SK-N-SH (cell line): ENCODE measurements at regions not wholly inside any gene's neighbourhood (a gene's known extent, or its start where the extent isn't known, plus 50 kb on each side); places are given as distances from the start of the nearest gene placed in this dataset.

Experiments used
- CTCF ChIA-PET: fragments of 300-600, 350-600 bp; formaldehyde crosslinking; extraction: SDS; loops from one replicate; lab custom pipeline; 2021; lab: Yijun Ruan, JAX
- POLR2A ChIA-PET: fragments of 350-600 bp; sonication (Branson Sonifier 250); formaldehyde crosslinking; extraction: SDS; loops from one replicate; lab custom pipeline; 2020; ENCODE audit warnings: antibody characterized with exemption, inconsistent platforms; lab: Yijun Ruan, JAX
- DNase-seq: peaks from one replicate; pipeline ENCODE4 v3.0.0; 2012
- H2AFZ ChIP-seq: fragments of 200-600 bp; sonication (generic); 2 replicates; pipeline ENCODE4 v1.8.1; 2016; ENCODE audit warnings: antibody characterized with exemption, mild to moderate bottlenecking, low read depth
- H3F3A ChIP-seq: fragments of 200-600 bp; sonication (generic); replicated peaks from 2 replicates; pipeline ENCODE3; 2016; ENCODE audit warnings: antibody characterized with exemption, mild to moderate bottlenecking; ENCODE audit not compliant: insufficient read depth
- H3K27ac ChIP-seq, 2 experiments: fragments of 200-500 bp in 1 of 2; fragments of 200-600 bp in 1 of 2; sonication (Bioruptor generic) in 1 of 2; sonication (generic), shearing (Covaris generic) in 1 of 2; 2 replicates each; pipeline versions ENCODE4 v1.5.1 to v1.6.1; 2014 to 2016; ENCODE audit warnings: low read depth in 2 of 2, inconsistent platforms in 1 of 2, low read length in 1 of 2, mild to moderate bottlenecking in 1 of 2, mixed read lengths in 1 of 2
- H3K27me3 ChIP-seq: fragments of 200-600 bp; sonication (generic), shearing (Covaris generic); 2 replicates; pipeline ENCODE4 v1.6.1; 2016; ENCODE audit warnings: mixed run types; ENCODE audit not compliant: insufficient read depth
- H3K36me3 ChIP-seq, 2 experiments: fragments of 200-500 bp in 1 of 2; fragments of 200-600 bp in 1 of 2; sonication (Bioruptor generic) in 1 of 2; sonication (generic) in 1 of 2; replicated peaks in 1 of 2; 2 replicates each; pipeline versions ENCODE3 to v1.5.1; 2014 to 2016; ENCODE audit warnings: low read length in 1 of 2, mild to moderate bottlenecking in 1 of 2; ENCODE audit not compliant: insufficient read depth in 2 of 2, control insufficient read depth in 1 of 2
- H3K4me1 ChIP-seq, 2 experiments: fragments of 200-500 bp in 1 of 2; fragments of 200-600 bp in 1 of 2; sonication (Bioruptor generic) in 1 of 2; sonication (generic), shearing (Covaris generic) in 1 of 2; 2 replicates each; pipeline versions ENCODE4 v1.5.1 to v1.6.1; 2014 to 2016; ENCODE audit warnings: low read depth in 1 of 2, low read length in 1 of 2, mixed run types in 1 of 2; ENCODE audit not compliant: insufficient read depth in 2 of 2, control insufficient read depth in 1 of 2
- H3K4me2 ChIP-seq: fragments of 200-600 bp; sonication (generic), shearing (Covaris generic); 2 replicates; pipeline ENCODE4 v1.6.1; 2017; ENCODE audit warnings: mixed run types
- H3K4me3 ChIP-seq, 2 experiments: fragments of 200-500 bp in 1 of 2; fragments of 200-600 bp in 1 of 2; sonication (Bioruptor generic) in 1 of 2; sonication (generic), shearing (Covaris generic) in 1 of 2; 2 replicates each; pipeline versions ENCODE4 v1.5.1 to v1.8.1; 2014 to 2016; ENCODE audit warnings: low read depth in 2 of 2, inconsistent platforms in 1 of 2, low read length in 1 of 2, mild to moderate bottlenecking in 1 of 2, mixed read lengths in 1 of 2, moderate library complexity in 1 of 2
- H3K79me2 ChIP-seq: fragments of 200-600 bp; sonication (generic); 2 replicates; pipeline ENCODE4 v1.8.1; 2017; ENCODE audit warnings: mild to moderate bottlenecking; ENCODE audit not compliant: insufficient read depth
- H3K9ac ChIP-seq: fragments of 200-600 bp; sonication (generic); 2 replicates; pipeline ENCODE4 v1.6.1; 2017; ENCODE audit warnings: mixed run types
- H3K9me2 ChIP-seq: fragments of 200-600 bp; sonication (generic); 2 replicates; pipeline ENCODE4 v1.6.1; 2017; ENCODE audit warnings: mixed run types
- H3K9me3 ChIP-seq: fragments of 200-600 bp; sonication (generic); 2 replicates; pipeline ENCODE4 v1.6.1; 2017; ENCODE audit warnings: mixed run types, mild to moderate bottlenecking, moderate library complexity
- H4K20me1 ChIP-seq: fragments of 200-600 bp; sonication (generic); 2 replicates; pipeline ENCODE4 v1.6.1; 2017; ENCODE audit warnings: mild to moderate bottlenecking, mixed run types; ENCODE audit not compliant: insufficient read depth
- EP300 ChIP-seq, 2 experiments: IDR thresholded peaks; 2 replicates each; pipeline versions ENCODE4 v1.4.0 to v1.6.1; 2012; ENCODE audit warnings: borderline replicate concordance in 1 of 2, low read depth in 1 of 2, low read length in 1 of 2
- EZH2phosphoT487 ChIP-seq: fragments of 200-600 bp; sonication (generic); IDR thresholded peaks from 2 replicates; pipeline ENCODE4 v1.6.1; 2017; ENCODE audit warnings: low read depth, mixed run types, mild to moderate bottlenecking, antibody characterized with exemption, moderate library complexity, borderline replicate concordance
- FOSL2 ChIP-seq: IDR thresholded peaks from 2 replicates; pipeline ENCODE4 v1.4.0; 2012; ENCODE audit warnings: low read depth, mild to moderate bottlenecking, moderate library complexity, borderline replicate concordance
- FOXJ3 ChIP-seq: sonication (generic); formaldehyde crosslinking; IDR thresholded peaks from 2 replicates; pipeline ENCODE4 v1.5.1; 2020; ENCODE audit warnings: mild to moderate bottlenecking, missing genetic modification reagents
- NFIC ChIP-seq: IDR thresholded peaks from 2 replicates; pipeline ENCODE4 v1.4.0; 2012; ENCODE audit warnings: borderline replicate concordance
- TAF1 ChIP-seq: IDR thresholded peaks from 2 replicates; pipeline ENCODE4 v1.6.1; 2012; ENCODE audit warnings: low read depth, mild to moderate bottlenecking, low read length, moderate library complexity, borderline replicate concordance
- WGBS: methylation state at CpG from one replicate; pipeline ENCODE4 v1.1.6; 2017; ENCODE audit warnings: low lambda C conversion rate; 5-methylcytosine and 5-hydroxymethylcytosine counted together
- TF ChIP-seq, protein P1 (sequence below): IDR thresholded peaks from 2 replicates; pipeline ENCODE4 v1.6.1; 2012; ENCODE audit warnings: mild to moderate bottlenecking, low read depth, low read length, moderate library complexity
- TF ChIP-seq, protein P2 (sequence below): fragments of 150-350 bp; IDR thresholded peaks from 2 replicates; pipeline ENCODE4 v1.6.1; 2017; ENCODE audit warnings: antibody characterized with exemption, low read length, low read depth, borderline replicate concordance
- TF ChIP-seq, protein P3 (sequence below): IDR thresholded peaks from 2 replicates; pipeline ENCODE4 v1.4.0; 2012; ENCODE audit warnings: low read depth, borderline replicate concordance

DNA sequence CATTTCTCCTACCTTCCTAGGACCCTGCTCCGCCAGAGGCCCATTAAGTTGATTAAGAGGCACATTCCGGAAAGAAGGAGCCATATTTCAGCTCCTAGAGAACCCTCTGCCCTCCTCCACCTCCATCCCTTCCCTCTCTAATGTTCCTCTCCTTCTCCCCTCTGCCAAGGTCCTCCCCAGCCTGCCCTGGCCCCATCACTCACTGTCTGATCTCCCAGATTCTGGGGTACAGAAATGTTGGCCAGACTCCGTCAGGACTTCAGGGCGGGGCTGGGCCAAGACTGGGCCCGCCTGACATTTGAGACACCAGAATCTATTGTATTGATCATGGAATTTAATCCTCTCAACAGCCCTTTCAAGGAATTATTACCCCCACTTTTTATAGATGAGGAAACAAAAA is 136.1 kb downstream of the TMEM132E start:
- Histone ChIP-seq H4K20me1 (no peaks in the 10 kb centered on the region), H3K9me3 (no peaks in the 10 kb centered on the region), H2AFZ (no peak overlapping the region), H3K9me2 (no peaks in the 10 kb centered on the region), H3K9ac (no peak overlapping the region), H3K4me3 (no peak overlapping the region), H3K27ac (no peak overlapping the region), H3K36me3 (no peaks in the 10 kb centered on the region), H3K79me2 (no peaks in the 10 kb centered on the region), H3K4me1 (no peaks in the 10 kb centered on the region), H3K27me3 (no peaks in the 10 kb centered on the region), H3F3A (no peaks in the 10 kb centered on the region), H3K4me2 (no peak overlapping the region)
- WGBS: 41% methylated on average over 5 of the region's 5 CpGs
- POLR2A ChIA-PET: no interaction called here
- DNase-seq: no peak
- TF ChIP-seq TAF1 (no peak), FOXJ3 (CRISPR knock-in tag) (no peak), FOSL2 (no peak), NFIC (no peak), EP300 (IDR thresholded peaks at IDR 0.05; ENCODE audit: borderline replicate concordance in 1 of 2, low read depth in 1 of 2, low read length in 1 of 2) (no peak), EZH2phosphoT487 (no peak)
- TF ChIP-seq, protein P1, sequence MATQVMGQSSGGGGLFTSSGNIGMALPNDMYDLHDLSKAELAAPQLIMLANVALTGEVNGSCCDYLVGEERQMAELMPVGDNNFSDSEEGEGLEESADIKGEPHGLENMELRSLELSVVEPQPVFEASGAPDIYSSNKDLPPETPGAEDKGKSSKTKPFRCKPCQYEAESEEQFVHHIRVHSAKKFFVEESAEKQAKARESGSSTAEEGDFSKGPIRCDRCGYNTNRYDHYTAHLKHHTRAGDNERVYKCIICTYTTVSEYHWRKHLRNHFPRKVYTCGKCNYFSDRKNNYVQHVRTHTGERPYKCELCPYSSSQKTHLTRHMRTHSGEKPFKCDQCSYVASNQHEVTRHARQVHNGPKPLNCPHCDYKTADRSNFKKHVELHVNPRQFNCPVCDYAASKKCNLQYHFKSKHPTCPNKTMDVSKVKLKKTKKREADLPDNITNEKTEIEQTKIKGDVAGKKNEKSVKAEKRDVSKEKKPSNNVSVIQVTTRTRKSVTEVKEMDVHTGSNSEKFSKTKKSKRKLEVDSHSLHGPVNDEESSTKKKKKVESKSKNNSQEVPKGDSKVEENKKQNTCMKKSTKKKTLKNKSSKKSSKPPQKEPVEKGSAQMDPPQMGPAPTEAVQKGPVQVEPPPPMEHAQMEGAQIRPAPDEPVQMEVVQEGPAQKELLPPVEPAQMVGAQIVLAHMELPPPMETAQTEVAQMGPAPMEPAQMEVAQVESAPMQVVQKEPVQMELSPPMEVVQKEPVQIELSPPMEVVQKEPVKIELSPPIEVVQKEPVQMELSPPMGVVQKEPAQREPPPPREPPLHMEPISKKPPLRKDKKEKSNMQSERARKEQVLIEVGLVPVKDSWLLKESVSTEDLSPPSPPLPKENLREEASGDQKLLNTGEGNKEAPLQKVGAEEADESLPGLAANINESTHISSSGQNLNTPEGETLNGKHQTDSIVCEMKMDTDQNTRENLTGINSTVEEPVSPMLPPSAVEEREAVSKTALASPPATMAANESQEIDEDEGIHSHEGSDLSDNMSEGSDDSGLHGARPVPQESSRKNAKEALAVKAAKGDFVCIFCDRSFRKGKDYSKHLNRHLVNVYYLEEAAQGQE: no peak
- TF ChIP-seq, protein P2, sequence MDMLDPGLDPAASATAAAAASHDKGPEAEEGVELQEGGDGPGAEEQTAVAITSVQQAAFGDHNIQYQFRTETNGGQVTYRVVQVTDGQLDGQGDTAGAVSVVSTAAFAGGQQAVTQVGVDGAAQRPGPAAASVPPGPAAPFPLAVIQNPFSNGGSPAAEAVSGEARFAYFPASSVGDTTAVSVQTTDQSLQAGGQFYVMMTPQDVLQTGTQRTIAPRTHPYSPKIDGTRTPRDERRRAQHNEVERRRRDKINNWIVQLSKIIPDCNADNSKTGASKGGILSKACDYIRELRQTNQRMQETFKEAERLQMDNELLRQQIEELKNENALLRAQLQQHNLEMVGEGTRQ: no peak
- TF ChIP-seq, protein P3, sequence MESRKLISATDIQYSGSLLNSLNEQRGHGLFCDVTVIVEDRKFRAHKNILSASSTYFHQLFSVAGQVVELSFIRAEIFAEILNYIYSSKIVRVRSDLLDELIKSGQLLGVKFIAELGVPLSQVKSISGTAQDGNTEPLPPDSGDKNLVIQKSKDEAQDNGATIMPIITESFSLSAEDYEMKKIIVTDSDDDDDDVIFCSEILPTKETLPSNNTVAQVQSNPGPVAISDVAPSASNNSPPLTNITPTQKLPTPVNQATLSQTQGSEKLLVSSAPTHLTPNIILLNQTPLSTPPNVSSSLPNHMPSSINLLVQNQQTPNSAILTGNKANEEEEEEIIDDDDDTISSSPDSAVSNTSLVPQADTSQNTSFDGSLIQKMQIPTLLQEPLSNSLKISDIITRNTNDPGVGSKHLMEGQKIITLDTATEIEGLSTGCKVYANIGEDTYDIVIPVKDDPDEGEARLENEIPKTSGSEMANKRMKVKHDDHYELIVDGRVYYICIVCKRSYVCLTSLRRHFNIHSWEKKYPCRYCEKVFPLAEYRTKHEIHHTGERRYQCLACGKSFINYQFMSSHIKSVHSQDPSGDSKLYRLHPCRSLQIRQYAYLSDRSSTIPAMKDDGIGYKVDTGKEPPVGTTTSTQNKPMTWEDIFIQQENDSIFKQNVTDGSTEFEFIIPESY: no peak
- CTCF ChIA-PET: interaction anchor here (1.5 kb wide), 1 partner anchor 15 kb away, joined by 4 read pairs; no protein-coding TSS in a partner anchor
